ENCODE measurements at regions not wholly inside any gene's neighbourhood (a gene's known extent, or its start where the extent isn't known, plus 50 kb on each side); places are given as distances from the start of the nearest gene placed in this dataset.

- TF ChIP-seq CTCF (IDR thresholded peaks at IDR 0.05) (no peak), EZH2phosphoT487 (IDR thresholded peaks at IDR 0.05) (no peak)
Measured at GRCh38 chr3:10596746-10597448, 91.5 kb upstream of the ATP2B2 start.
